Myocyte (in vitro differentiated cells): ENCODE measurements at regions not wholly inside any gene's neighbourhood (a gene's known extent, or its start where the extent isn't known, plus 50 kb on each side); places are given as distances from the start of the nearest gene placed in this dataset.
"Not testable (repeated sequence)": the region's sequence is repeated elsewhere in the genome, so short reads cannot be mapped to it uniquely, and the experiment has no call there.

Experiments
- DNase-seq: peaks from one replicate; pipeline ENCODE4 v3.0.0-alpha.2; 2012; ENCODE audit warnings: low read depth

GRCh38 chr7:127530148-127530547 lies 55.2 kb downstream of the GCC1 start:
- peak; percentile 51 for DNase-seq

GRCh38 chr7:127527561-127527960 lies 57.8 kb downstream of the GCC1 start:
- peak; percentile 9 for DNase-seq

- DNase-seq: no peak
Measured at GRCh38 chr7:127525866-127526480, 59.4 kb downstream of the GCC1 start.

GRCh38 chr7:127516320-127516719 lies 69.1 kb downstream of the GCC1 start:
- no peak for DNase-seq

DNA sequence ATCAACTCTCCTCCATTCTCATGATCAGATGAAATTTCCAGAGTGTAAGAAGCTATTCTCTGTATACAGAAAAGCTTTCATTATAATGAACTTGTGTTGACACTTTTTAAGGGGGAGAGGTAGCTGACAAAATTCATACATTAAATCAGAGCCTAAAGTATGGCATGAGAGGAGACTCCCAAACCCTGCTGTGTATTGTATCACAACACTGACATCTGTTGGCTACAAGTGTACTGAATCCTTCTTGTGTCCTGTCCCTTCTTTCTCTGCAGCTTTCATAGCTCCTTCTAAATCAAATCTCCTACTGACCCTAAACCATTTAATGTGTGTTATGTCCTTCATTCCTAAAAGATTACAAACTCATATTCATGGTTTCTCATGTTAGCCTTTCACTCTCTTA lies 70.9 kb downstream of the GCC1 start:
- peak; percentile 61 for DNase-seq

DNA sequence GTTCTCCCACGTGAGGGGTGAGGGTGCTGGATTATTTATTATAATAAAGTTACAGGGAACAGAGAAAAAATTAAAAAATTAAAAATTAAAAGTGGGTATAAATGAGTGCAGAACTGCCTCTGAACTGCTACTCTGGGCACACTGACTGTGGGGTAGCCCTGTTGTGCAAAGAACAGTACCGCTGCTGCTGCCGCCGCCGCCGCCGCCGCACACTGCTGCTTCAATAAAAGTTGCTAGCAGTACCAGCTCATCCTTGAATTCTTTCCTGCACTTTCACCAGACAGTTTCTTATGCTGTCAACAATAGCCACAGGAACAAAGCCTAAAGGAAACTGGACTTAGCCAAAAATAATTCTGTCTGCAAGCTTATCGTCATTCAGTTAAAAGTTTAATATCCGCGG lies 72.1 kb downstream of the GCC1 start:
- no peak for DNase-seq

- DNase-seq: no peak
Measured at GRCh38 chr7:127512663-127513062, 72.7 kb downstream of the GCC1 start.

DNA sequence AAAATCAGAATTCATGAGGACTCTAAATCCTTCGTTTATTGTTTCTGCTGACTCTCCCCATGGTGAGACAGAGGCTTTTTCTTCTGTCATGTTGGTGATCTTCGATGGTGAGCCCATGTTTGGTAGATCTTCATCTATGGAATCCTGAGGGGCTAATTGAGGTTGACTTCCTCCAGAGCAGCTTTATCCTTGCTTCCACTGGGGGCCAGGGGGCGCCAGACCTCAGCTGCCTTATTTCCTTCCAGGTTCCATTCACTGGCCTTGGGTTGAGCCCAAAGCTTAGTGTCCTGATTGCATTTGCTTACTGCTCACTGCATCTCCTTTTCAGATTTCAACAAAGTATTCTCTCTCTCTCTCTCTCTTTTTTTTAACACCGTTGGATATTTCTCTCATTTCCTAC lies 80.7 kb downstream of the GCC1 start:
- DNase-seq: peak; percentile 33

- no peak for DNase-seq
Measured at GRCh38 chr7:127501817-127502216, 83.6 kb downstream of the GCC1 start.

DNA sequence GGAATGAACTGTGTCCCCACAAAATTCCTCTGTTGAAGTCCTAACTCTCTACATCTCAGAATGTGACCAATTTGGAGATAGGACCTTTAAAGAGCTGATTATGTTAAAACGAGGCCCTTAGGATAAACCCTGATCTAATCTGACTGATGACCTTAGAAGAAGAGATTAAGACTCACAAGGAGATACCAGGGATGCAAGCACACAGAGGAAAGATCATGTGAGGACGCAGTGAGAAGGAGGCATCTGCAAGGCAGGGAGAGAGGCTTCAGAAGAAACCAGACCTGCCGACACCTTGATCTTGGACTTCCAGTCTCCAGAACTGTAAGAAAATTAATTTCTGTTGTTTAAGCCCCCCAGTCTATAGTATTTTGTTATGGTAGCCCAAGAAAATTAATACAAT lies 94.9 kb upstream of the ZNF800 start:
- DNase-seq: no peak

DNA sequence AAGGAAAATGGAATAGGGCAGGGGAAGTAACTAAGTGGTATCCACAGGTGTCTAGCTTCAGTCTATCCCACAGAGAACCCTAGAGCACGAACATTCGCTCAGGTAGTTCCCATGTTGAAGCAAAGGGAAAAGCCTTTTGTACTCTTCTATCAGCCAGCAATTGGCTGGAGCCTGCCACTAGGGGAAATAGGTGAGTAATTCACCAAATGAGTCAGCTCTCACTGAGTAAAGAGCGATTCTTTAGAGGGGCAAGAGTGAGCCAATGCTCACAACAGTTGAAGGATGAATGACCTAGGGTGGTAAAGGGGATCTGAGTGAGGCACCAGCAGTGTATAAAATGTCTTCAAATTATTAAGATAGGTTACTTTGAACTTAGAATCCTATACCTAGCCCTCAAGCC lies 94.1 kb upstream of the ZNF800 start:
- no peak for DNase-seq

DNA sequence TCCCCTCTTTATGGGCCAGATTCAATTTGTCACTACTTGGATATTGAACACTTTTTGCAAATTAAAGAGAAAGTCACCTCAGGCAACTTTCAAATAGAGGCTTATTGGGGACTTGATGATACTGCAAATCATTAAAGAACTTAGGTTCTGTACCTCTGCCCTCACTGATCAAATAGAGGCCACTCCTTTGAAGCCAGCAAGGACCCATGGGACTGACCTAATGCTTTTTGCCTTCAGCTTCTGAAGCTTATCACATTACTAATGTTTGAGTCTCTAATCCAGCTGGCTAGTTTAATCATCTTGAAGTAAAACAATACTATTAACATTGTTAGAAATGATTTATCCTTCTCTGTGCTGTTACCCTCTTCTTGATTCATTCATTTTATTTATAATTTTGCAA lies 93.0 kb upstream of the ZNF800 start:
- no peak for DNase-seq

- DNase-seq: no peak
Measured at GRCh38 chr7:127484954-127485353, 92.4 kb upstream of the ZNF800 start.

- DNase-seq: no peak
Measured at GRCh38 chr7:127478461-127478860, 86.0 kb upstream of the ZNF800 start.

DNA sequence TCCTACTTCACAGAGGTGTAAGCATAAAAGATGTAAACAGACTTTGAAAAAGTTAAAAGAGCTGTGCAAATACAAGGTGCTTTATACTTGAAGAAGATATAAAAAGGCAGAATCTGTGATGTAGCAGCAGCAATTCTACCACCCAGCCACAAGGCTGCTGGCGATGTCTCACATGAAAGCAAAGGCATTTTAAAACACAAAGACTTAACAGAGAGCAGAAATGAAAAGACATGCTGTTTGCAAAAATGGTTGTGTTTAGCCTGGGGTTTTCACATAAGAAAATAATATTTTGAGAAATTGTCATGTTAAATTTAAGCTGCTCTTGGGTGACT lies 85.5 kb upstream of the ZNF800 start:
- no peak for DNase-seq

DNA sequence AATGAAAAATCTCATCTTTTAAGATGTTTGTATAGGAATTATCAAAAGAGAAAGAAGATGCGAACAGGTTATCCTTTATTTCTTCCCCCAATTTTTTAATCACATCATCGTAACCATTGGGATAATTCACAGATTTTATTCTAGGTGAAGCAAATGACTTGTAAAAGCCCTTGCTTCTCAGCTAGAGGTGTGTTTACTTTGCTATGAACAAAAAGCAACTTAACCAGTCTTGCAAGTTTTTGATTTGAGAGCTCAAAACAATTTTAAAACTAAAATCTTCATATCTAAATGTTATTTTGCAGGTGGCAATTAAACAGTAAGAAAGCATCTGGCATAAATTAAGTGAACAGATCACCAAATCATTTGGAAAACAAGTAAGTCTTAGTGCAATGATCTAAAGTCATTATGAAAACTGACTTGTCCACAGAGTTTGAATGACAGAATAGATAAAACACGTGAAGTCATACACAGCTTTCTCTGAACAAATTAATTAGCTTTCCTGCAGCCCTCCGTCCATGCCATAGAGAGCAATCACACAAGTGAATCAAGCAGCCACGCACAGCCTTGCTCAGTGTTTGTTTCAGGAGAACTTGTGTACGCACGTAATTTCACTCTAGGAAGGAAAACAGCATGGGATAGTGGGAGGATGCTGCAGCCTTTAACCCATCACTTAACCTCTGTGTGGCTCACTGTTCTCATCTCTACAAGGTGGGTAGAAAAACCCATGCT lies 85.0 kb upstream of the ZNF800 start:
- no peak for DNase-seq

GRCh38 chr7:127476618-127477017 lies 84.1 kb upstream of the ZNF800 start:
- DNase-seq: no peak

DNA sequence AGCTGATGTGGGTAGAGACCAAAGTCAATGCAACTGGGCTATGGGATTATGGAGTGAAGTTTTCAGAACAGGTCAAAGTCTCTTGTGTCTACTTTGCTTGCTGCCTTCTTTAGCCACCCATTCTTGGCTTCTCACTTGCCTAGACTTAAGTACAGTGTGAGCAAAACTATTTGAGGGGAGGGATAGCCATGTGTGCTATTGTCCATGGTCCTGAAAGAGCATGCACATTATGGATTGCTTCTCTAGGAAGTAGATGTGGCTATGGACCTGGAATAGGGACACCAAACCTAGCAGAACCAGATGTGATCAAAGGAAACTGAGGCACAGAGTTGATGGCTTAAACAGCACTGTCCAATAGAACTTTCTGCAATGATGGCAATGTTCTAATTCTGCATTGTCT lies 81.9 kb upstream of the ZNF800 start:
- peak; percentile 43 for DNase-seq

DNA sequence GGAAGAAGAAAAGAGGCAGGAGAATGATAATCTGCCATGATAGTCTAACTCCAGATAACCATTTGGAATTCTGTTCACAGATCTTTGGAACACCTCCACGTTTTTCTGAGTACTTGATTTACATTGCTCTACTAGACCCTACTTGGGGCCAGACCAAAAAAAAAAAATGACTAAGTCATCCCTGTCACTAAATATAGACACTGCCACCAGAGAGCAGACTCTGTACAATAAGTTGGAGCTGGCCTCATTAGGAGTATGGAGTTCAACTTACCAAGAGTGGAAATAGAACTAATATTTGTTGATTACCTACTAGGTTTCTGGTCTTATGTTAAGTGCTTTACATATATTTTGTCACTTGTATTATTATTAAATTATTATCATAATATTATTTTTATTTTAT lies 80.9 kb upstream of the ZNF800 start:
- DNase-seq: no peak

DNA sequence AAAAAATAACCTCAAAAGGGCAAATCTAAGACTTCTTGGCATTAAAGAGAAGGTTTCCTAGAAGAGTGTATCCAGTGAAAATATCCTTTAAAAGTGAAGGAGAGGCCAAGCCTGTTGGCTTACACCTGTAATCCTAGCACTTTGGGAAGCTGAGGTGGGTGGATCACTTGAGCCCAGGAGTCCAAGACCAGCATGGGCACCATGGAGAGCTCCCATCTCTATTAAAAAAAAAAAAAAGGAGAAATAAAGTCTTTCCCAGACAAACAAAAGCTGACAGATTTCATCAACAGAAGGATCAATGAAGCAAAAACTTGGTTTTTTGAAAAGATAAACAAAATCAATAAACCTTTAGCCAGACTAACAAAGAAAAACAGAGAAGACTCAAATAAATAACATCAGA lies 67.6 kb upstream of the ZNF800 start:
- DNase-seq: no peak

GRCh38 chr7:127451258-127451657 lies 58.8 kb upstream of the ZNF800 start:
- not testable (repeated sequence) for DNase-seq

- no peak for DNase-seq
Measured at GRCh38 chr7:127448566-127448965, 56.1 kb upstream of the ZNF800 start.

- DNase-seq: peak; percentile 22
Measured at GRCh38 chr7:127447326-127447945, 54.9 kb upstream of the ZNF800 start.
